Cardiac fibroblast (primary cell): ENCODE measurements at regions not wholly inside any gene's neighbourhood (a gene's known extent, or its start where the extent isn't known, plus 50 kb on each side); places are given as distances from the start of the nearest gene placed in this dataset.

Source experiments
- DNase-seq, 2 donors: peaks; one replicate each; pipeline versions ENCODE4 v3.0.0 to v3.0.0-alpha.2; 2010; ENCODE audit warnings: low read depth in 2 of 2
- H3K4me3 ChIP-seq, 2 donors: replicated peaks in 1 of 2; 1 replicate in 1 of 2; 2 replicates in 1 of 2; pipeline ENCODE4 v1.5.1; 2011; ENCODE audit warnings: low read depth in 2 of 2, low read length in 2 of 2, mild to moderate bottlenecking in 2 of 2, moderate library complexity in 1 of 2
- TF ChIP-seq, protein P1 (sequence below): IDR thresholded peaks from one replicate; pipeline ENCODE4 v1.5.1; 2011; ENCODE audit warnings: low read depth, mild to moderate bottlenecking, low read length, inconsistent platforms

DNA sequence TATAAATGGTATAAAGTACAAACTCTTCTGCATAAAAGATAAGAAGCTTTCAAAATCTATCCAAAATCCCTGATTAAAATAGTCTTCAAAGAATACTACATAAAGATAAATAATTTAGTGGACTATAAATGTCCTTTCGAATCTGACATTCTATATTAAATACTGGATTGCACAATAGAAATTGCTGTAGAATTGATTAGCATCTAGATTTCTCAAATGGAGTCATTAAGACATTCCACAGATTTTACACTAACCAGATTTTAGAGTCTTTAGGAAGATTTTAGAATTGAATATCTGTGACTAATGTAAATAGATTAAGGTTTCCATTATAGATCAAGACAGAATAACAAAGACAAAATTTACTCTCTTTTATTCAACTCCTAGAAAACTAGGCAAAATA, 663.9 kb downstream of the STPG2 start:
- DNase-seq = no peak
- no peak overlapping the region for H3K4me3 ChIP-seq
- TF ChIP-seq, protein P1, sequence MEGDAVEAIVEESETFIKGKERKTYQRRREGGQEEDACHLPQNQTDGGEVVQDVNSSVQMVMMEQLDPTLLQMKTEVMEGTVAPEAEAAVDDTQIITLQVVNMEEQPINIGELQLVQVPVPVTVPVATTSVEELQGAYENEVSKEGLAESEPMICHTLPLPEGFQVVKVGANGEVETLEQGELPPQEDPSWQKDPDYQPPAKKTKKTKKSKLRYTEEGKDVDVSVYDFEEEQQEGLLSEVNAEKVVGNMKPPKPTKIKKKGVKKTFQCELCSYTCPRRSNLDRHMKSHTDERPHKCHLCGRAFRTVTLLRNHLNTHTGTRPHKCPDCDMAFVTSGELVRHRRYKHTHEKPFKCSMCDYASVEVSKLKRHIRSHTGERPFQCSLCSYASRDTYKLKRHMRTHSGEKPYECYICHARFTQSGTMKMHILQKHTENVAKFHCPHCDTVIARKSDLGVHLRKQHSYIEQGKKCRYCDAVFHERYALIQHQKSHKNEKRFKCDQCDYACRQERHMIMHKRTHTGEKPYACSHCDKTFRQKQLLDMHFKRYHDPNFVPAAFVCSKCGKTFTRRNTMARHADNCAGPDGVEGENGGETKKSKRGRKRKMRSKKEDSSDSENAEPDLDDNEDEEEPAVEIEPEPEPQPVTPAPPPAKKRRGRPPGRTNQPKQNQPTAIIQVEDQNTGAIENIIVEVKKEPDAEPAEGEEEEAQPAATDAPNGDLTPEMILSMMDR = no peak

DNA sequence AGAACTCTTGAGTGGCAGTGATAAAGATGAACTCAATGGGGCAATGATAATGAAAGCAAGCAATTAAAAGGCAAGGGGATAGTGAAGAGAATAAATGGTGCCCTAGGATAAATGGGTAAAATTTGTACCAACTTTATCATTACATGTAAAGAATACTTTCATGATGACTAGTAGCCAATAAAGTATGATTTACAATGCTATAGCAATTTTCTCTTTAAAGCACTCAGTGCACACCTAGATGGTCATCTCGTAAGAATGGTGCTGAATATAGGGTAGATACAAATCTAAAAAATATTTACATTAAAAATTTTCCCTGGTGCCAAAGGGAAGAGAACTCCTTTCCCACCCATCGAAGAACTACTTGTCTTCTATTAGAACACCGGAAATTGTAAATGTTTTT, 651.4 kb downstream of the STPG2 start:
- no peak for DNase-seq
- no peak overlapping the region for H3K4me3 ChIP-seq
- TF ChIP-seq, protein P1 = no peak

DNA sequence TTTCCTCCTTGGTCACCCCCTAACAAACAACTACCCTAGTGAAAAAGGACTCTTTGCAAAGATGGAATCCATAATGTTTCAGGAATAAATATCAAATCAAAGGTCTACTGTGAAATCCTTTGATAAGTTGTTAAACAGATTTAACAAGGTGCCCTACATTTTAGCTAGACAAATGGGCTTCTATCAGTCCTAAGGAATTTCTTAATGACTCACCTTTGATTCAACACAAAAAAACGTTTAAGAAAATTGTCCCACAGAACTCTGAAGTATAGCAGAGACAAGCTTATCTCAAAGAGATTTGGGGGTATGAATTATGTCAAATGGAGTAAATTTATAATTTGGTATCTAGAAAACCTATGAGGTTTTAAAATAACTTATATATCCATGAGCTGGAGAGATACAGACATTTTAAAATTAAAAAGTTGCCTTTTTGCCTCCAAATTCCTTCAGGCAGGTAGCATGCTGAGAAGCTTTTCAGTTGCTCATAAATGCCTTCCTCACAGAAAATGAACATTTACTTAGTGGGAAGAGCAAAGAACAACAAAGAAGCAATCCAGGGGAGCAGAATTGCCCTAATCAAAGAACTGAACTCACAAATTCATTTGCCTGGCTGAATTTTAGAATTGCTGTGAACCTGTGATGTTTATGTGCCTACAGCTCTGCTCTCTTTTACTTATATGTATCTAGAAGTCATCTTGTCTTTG, 649.3 kb downstream of the STPG2 start:
- H3K4me3 ChIP-seq = no peak overlapping the region
- peak in 1 of 2 donors; percentile 12 for DNase-seq
- TF ChIP-seq, protein P1 = no peak

DNA sequence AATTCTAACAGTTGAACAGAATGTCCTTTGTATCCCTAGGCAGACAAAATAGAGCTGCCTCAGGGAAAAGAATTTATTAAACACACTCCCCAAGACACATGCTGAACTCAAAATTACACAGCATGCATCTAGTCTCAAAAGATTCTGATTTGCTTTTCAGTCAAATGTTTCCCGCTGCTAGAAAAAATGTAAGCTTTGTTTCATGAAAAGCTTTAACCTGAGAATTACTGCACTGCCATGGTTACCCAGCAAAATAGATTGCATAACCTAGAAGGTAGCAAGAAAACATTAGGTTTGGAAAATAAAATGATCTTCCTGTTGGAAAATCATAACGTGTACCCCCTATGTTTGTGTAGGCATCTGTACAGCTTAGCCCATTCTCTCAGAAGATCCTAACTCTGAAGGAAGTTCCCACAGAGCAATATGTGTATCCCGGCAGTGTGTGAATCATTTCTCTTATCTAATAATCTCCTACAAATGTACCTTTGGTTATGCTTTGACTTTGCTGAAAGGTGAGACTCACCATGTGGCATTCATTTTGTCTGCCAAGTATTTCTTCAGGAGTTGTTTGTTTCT, 646.9 kb downstream of the STPG2 start:
- TF ChIP-seq, protein P1 = no peak
- no peak overlapping the region for H3K4me3 ChIP-seq
- peak; percentile 0 to 19 for DNase-seq

DNA sequence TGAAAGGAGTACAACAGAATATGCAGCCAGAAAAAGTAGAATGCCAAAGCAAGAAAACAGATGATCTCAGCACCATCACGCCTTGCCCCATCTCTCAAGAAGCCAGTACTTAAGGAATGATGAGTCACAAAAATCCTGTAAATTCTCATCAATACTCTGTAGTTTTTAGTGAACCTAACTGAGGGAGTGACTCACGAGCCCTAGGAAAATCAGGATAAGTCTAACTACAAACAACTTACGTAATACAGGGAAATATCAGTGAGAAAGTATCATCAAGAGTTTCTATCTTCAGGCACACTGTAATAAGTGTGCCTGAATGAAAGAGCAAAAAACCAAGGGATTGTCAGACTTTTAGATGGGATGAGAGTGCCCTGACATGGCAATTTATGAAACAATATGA, 644.4 kb downstream of the STPG2 start:
- no peak overlapping the region for H3K4me3 ChIP-seq
- DNase-seq = peak; percentile 20 to 75
- TF ChIP-seq, protein P1 = no peak

DNA sequence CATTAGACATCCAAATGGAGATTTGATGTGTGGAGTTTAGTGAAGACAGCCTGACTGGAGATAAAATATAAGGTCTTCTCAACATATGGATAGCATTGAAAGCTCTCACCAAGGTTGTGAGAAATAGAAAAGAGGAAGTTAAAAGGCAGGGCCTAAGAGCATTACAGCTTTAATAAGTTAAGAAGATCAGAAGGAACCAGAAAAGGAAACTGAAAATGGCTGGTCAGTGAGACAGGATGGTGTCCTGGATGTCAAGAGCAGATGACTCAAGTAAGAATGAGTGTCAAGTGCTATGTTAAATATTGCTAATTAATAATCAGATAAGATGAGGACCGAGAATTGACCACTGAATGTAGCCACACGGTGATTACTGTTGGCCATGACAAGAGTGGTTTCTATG, 642.9 kb downstream of the STPG2 start:
- no peak for DNase-seq
- TF ChIP-seq, protein P1 = no peak

More for the DNA sequence above, 642.9 kb downstream of the STPG2 start:
- no peak overlapping the region for H3K4me3 ChIP-seq
